SKM-1 treated with dmso at 0.1 percent for 144 hours (cell line): ENCODE measurements at regions not wholly inside any gene's neighbourhood (a gene's known extent, or its start where the extent isn't known, plus 50 kb on each side); places are given as distances from the start of the nearest gene placed in this dataset.
"Not testable (repeated sequence)": the region's sequence is repeated elsewhere in the genome, so short reads cannot be mapped to it uniquely, and the experiment has no call there.

Experiments used
- DNase-seq: peaks from one replicate; lab custom pipeline; 2025; ENCODE audit not compliant: unreplicated experiment; lab: John Stamatoyannopoulos, UW

DNA sequence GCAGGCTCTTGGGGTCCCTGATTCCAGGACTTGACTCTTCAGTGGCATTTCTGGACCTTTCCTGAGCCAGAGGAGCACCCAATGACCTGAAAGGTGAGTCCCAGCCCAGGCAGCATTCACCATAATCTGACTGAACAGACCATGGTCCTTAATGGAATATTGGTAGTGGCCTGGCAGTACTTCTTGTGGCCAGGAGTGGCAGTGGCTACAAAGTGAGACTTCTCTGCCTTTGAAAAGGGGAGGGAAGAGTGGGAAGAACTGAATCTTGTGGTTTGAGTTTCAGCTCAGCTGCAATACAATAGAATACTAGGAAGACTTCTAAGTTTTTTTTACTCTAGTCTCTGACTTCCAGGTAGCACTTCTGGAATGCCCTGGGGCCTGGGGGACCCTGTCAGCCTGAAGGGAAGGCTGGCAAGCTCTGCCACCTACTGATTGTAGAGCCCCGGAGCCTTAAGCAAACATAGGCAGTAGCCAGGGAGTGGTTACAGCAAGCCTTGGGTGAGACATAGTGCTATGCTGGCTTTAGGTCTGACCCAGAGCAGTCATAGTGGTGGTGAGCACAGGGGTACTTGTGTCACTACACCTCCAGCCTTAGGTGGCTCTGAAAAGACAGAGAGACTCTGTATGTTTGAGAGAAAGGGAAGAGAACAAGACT, 674.2 kb upstream of the MANEA start:
- no peak for DNase-seq

DNA sequence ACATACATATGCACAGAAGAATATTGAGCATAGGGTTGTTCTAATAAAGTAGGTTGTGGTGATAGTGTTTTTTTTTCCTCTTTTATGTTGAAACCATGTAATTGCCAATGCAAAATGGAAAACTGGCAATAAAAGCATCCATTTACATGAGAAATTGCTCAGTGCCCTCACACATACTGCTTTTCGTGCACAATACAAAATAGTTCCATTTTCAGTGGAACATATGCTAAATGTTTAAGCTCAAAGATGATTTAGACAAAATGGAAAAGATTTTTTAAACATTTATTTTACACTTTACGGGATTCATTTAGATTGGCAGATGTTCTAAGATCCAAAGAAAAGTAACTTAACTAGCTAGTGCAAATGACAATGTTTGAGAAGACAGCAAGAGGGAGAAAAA, 678.1 kb upstream of the MANEA start:
- no peak for DNase-seq

DNA sequence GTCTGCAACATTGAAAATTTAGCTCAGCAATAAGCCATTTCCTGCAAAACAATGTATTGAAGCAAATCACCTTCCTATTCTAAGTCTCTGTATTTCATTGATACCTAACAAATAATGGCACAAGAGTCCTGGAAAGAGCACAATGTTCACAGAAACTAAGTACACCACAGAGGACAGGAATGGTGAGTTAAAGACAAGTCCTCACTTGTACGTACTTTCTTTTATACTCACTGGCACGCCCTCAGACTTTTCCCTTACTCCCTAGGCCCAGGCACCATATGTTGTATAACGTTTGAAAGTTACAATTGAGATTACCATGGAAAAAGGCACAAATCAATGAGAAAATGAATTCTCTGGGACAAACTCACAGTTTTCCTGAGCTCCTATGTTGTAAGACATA, 683.0 kb upstream of the MANEA start:
- DNase-seq: no peak

DNA sequence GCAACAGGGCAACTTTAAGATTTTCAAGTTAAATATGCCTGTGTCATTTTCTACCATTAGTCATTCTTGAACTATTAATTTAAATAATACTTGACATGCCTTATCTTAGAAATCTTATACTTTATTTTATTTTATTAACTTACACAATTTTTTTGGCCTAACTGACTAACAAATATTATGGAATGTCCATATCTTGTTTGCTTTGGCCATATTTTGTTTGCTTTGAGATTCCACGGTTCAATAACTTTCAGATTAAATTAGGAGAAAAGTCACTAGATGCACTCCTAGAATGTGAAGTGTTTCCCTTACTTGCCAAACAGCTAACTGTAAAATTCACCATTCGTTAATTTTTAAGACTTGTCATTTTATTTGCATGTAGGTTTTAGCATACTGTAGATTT, 684.0 kb upstream of the MANEA start:
- no peak for DNase-seq

DNA sequence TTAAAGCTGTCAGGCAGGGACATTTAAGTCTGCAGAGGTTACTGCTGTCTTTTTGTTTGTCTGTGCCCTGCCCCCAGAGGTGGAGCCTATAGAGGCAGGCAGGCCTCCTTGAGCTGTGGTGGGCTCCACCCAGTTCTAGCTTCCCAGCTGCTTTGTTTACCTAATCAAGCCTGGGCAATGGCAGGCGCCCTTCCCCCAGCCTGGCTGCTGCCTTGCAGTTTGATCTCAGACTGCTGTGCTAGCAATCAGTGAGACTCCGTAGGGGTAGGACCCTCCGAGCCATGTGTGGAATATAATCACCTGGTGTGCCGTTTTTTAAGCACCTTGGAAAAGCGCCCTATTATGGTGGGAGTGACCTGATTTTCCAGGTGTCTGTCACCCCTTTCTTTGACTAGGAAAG, 703.5 kb upstream of the MANEA start:
- DNase-seq: not testable (repeated sequence)

DNA sequence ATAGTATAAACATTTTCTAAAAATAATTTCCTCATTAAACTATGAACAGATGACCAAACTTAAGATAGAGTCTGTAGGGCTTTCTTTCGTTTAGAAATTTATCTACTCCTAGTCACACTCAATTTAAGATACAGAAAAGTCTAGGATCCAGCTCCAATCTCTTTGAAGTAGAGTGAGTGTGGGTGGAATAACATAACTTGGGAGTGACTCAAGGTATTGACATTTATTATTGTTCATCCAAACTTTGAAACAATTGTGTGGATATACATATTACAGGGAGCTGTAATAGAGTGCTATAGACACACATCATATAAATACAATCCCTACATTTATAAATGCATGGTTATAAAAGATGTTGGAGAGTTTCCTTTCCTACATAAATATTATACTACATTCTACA, 715.2 kb upstream of the MANEA start:
- no peak for DNase-seq

DNA sequence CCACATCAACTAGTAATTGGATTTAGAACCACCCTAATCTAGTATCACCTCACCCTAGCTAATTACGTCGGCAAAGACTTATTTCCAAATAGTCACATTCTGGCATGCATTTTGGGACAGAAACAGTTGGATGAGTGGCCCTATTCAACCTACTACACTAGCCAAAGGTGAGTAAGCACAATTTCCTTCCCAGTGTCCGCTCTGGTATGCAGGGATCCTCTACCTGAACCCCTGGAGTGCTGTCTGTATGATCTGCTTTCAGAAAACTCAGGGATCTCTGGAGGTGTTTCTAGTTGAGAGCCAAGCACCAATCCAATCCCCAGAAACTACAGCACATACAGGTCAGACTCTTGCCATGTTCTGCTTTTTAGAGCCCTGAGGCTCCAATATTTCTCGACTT, 717.4 kb upstream of the MANEA start:
- DNase-seq: no peak

DNA sequence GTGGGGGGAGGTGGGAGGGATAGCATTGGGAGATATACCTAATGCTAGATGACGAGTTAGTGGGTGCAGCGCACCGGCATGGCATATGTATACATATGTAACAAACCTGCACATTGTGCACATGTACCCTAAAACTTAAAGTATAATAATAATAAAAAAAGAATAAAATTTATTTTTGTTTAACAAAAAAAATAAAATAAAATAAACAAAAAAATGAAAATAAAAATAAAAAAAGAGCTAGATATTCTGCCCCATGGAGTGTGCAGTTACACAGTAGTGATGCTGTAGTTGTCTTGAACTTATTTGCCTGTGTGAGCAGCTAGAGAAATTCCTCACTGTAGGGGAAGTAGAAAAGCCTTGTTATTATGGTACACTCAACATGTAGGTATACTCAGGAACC, 720.3 kb upstream of the MANEA start:
- not testable (repeated sequence) for DNase-seq

DNA sequence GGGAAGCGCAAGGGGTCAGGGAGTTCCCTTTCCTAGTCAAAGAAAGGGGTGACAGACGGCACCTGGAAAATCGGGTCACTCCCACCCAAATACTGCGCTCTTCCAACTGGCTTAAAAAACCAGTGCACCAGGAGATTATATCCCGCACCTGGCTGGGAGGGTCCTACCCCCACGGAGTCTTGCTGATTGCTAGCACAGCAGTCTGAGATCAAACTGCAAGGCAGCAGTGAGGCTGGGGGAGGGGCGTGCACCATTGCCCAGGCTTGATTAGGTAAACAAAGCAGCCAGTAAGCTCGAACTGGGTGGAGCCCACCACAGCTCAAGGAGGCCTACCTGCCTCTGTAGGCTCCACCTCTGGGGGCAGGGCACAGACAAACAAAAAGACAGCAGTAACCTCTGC, 726.0 kb upstream of the MANEA start:
- not testable (repeated sequence) for DNase-seq

DNA sequence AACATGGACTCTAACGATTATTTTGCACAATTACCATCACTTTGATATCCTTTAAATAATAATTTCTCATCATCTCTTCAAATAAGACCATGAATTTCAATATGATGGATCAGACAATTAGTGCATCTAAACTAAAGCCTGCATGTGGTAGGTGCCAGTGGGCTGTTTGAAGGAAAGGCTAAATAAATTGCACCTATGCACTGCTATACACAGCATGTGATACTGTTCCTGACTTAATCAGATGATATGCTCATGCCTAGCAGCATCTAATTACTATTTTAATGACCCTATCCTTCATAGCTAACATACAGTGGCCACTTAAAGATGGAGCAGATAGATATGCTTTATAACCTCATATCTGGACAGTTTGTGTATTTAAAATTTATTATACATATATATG, 731.6 kb upstream of the MANEA start:
- DNase-seq: no peak

DNA sequence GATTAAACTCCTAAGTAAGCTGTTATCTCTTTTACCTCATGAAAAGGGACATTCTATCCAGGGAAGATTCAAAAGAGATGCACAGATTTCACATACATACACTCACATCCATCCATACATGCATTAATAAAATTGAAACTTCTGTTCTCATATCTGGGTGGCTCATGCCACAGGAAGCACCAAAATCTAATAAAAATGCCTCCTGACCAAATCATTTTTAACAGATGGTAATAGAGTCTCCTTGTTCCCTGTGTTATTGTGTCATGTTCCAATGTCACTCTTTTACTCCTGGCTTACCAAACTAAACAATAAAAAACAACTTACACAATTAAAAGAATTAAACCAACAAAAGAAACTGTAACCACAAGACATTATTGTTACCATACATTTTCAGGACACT, 742.1 kb upstream of the MANEA start:
- no peak for DNase-seq

DNA sequence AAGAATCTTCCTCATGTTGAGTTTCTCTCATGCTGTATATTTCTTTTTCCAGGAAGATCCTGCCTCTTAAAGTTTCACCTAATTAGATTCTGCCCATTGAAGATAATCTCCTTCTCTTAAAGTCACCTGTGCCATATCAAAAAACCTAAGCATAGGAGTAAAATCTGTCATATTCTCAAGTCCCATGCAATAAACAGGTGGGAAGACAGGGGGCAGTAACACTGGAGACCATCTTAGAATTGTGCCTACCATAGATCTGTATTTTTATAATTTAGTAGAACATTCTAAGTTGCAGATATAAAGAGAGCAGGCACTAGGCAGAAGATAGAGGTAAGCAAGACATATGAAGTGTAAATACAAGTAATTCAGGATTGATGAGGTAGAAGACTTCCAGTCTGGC, 763.5 kb upstream of the MANEA start:
- DNase-seq: no peak

DNA sequence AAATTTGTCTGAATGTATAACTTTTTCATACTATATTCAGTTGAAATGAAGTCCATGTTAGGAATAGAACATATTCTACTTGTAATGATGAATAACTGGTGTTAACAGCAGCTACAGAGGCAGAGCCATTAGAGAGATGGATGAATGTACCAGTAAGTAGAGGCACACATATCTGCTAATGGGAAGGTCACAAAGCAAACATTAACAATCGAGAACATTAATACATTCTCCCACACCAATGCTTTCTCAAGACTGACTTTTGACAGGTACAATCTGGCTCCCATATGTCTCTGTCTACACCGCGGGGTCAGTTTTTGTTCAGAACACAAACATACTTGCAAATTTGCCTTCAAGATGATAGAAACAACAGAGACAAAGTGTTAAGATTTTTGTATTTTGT, 776.0 kb upstream of the MANEA start:
- no peak for DNase-seq

DNA sequence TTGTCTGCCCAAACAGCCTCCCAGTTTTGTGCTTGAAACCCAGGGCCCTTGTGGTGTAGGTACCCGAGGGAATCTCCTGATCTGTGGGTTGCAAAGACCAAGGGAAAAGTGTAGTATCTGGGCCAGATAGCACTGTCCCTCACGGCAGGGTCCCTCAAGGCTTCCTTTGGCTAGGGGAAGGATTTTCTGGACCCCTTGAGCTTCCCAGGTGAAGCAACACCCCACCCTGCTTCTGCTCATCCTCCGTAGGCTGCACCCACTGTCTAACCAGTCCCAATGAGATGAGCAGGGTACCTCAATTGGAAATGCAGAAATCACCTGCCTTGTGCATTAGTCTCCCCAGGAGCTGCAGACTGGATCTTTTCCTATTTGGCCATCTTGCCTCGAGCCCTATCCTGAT, 791.8 kb upstream of the MANEA start:
- no peak for DNase-seq

DNA sequence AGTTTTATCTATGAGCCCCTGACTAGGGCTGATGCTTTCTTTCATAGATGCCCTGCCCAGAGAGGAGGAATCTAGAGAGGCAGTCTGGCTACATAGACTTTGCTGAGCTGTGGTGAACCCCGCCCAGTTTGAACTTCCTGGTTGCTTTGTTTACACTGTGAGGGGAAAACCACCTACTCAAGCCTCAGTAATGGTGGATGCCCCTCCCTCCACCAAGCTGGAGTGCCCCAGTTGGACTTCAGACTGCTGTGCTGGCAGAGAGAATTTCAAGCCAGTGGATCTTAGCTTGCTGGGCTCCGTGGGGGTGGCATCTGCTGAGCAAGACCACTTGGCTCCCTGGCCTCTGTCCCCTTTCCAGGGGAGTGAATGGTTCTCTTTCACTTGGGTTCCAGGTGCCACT, 792.3 kb upstream of the MANEA start:
- not testable (repeated sequence) for DNase-seq

DNA sequence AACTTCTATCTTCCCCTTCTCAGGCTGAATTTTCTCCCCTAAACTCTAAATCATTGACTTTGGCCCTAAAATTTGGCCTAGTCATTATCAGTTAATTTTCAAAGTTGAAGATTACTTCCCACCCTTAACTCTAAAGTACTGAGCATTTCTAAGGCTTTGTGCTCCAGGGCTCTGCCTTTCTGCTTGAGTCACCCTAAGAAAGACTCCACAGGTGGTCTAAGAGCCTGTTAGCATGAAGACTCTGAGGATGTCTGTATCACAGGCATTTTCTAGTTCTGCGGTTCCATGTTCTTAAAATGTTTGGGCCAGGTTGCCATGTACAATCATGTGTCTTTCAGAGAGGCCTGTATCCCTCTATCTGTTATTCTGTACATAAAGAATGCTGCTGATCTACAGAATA, 808.1 kb upstream of the MANEA start:
- DNase-seq: no peak

DNA sequence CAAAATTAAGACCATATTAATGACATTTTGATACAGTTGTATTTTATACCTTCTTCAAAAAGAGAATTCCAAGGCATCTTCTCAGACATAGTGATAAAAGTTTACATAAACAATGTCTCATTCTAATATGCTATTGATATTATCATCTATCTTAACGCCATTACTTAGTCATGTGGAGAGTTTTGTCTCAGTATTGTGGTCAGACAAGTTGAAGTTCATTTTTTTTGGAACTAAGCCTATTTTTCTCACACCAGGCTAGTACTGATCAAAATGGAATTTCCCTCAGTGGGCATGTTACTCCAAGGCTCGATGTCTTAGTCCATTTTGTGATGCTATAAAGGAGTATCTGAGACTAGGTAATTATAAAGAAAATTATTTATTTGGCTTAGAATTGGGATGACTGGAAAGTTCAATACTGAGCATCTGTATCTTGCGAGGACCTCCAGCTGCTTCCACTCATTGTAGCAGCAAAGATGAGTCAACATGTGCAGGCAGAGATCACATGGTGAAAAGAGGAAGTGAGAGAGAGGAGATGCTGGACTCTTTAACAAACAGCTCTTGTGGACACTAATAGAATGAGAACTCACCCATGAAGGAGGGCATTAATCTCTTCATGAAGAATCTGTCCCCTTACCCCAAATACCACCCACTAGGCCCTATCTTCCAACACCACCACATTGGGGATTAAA, 825.5 kb upstream of the MANEA start:
- peak; percentile 69 for DNase-seq

DNA sequence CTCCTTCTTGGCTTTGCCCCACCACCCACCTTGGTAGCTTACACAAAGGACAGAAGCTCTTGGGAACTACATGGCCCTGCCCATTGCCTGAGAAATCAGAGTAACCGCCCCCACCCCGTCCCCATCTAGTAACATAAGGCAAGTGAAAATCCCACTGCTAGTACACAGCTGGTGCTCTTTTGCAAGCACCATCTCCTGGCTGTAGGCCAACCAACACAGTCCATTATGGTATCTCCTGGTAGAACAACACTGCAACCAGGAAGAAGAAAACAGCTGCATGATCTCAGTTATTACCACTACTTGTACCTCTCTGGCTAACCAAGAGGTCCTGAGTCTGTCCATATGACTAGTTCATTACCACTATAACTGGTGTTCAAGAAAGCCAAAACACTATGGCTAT, 841.1 kb upstream of the MANEA start:
- no peak for DNase-seq

DNA sequence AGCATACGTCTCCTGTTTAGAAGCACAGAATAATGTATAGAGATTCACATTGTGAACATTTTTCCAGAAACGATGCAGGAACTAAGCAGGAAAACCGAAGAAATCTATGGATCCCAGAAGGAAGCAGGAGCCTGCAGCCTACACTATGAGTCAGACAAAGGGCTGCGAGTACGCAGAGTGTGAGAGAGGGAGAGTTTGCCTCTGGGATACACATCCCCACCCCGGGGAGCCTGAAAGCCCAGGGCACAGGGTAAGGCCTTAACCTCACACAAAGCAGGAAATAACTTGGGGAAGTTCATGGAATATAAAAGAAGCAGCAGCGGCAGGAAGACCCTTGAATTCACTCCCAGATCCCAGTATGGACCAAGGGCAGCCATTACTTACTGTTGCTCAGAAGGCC, 842.1 kb upstream of the MANEA start:
- DNase-seq: no peak

DNA sequence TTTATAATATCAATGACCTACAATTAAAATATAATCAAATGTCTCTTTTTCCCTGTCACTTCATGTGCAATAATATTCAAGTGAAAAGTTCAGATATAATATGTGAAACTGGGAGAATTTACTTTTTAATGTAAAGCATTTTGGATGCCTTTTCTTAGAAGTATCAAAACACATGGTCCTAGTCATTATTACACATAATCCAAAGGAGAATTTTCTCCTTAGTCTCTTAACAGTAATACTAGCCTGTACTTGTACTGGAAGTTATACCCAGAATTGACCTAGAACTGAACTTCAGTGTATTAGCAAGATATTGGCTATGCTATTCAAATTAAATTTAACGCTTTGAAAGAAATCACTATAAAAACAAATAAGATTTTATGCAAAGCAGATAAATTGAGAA, 842.6 kb upstream of the MANEA start:
- no peak for DNase-seq

DNA sequence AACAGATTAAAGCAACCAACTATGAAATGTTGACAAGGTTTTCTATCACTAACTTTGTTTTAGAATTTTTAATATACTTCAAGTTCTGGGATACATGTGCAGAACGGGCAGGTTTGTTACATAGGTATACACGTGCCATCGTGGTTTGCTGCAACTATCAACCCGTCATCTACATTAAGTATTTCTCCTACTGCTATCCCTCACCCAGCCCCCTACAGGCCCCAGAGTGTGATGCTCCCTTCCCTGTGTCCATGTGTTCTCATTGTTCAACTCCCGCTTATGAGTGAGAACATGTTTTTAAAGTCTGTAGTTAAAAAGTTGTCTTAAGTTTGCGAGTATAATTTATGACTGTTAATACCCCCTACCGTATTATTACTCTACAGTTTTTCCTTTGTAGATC, 844.3 kb upstream of the MANEA start:
- no peak for DNase-seq

DNA sequence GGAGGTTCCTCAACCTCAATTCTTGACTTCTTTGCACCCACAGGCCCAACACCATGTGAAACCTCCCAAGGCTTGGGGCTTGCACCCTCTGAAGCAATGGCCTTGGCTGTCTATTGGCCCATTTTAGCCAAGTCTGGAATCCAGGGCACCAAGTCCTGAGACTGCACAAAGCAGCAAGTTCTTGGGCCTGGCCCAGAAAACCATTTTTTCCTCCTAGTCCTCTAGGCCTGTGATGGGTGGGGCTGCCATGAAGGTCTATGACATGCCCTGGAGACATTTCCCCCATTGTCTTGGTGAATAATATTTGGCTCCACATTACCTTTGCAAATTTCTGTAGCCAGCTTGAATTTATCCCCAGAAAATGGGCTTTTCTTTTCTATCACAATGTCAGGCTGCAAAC, 849.6 kb upstream of the MANEA start:
- no peak for DNase-seq

DNA sequence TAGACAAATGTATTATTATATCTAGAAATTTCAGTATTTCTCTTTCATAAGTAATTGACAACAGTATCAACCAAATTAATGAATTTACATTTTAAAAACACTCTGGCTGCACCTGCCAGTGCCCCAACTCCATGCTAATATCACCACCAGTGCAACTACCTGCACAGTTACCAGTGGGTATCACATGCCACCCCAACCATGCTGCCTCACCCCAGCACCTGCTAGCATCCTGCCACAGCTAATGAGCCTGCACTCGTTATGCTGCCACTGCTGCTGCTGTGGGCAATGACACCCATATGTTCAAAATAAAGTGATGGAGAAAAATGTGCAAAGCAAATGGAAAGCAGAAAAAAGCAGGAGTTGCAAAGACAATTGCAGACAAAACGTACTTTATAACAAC, 855.9 kb upstream of the MANEA start:
- DNase-seq: no peak
